GM12864 (cell line): ENCODE measurements at regions not wholly inside any gene's neighbourhood (a gene's known extent, or its start where the extent isn't known, plus 50 kb on each side); places are given as distances from the start of the nearest gene placed in this dataset.

Source experiments
- DNase-seq: peaks from one replicate; pipeline ENCODE4 v3.0.0-alpha.2; 2011; ENCODE audit warnings: low read depth
- H3K4me3 ChIP-seq: 2 replicates; pipeline ENCODE4 v1.5.1; 2011; ENCODE audit warnings: mild to moderate bottlenecking, low read depth, low read length, control low read depth
- TF ChIP-seq, protein P1 (sequence below): IDR thresholded peaks from 2 replicates; pipeline ENCODE4 v1.5.1; 2011; ENCODE audit warnings: low read depth, mild to moderate bottlenecking, moderate library complexity, low read length, control low read depth, inconsistent platforms; ENCODE audit errors: missing control alignments

DNA sequence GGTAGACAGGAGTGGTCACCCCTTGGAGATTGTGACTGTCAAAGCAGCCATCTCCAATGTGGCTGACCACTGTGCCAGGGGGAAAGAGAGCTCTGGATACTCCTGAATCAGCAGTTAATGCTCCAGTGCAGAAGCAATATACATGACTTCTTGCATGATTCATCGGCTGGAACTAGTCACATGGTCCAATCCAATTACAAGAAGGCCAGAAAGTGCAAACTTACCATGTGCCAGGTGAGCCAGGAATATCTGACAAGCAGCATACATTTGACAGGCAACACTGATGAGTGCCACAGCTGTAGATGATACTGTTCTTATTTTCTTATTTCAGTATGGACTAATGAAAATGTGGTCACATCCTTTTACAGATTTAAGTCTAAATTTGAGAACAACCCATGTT is 440.0 kb upstream of the MPDZ start:
- TF ChIP-seq, protein P1, sequence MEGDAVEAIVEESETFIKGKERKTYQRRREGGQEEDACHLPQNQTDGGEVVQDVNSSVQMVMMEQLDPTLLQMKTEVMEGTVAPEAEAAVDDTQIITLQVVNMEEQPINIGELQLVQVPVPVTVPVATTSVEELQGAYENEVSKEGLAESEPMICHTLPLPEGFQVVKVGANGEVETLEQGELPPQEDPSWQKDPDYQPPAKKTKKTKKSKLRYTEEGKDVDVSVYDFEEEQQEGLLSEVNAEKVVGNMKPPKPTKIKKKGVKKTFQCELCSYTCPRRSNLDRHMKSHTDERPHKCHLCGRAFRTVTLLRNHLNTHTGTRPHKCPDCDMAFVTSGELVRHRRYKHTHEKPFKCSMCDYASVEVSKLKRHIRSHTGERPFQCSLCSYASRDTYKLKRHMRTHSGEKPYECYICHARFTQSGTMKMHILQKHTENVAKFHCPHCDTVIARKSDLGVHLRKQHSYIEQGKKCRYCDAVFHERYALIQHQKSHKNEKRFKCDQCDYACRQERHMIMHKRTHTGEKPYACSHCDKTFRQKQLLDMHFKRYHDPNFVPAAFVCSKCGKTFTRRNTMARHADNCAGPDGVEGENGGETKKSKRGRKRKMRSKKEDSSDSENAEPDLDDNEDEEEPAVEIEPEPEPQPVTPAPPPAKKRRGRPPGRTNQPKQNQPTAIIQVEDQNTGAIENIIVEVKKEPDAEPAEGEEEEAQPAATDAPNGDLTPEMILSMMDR: no peak
- H3K4me3 ChIP-seq: no peak overlapping the region
- DNase-seq: no peak

DNA sequence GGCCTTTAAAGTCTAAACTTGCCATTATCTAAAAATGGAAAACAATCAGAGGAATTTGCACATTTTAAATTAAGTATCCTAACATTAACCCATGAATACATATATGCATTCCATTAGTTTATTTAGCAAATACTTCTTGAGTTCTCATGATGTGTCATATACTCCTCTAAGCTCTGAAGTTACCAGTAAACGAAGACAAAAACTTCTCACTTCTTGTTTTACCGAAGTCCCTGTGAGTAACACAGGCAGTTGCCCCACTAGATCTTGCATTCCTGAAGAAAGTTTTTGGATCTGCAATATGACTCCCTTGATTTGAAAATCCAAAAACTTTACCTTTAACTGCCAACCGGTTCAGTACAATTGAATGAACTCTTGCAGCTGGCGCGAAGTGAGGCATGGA is 439.0 kb upstream of the MPDZ start:
- TF ChIP-seq, protein P1: no peak
- no peak for DNase-seq

DNA sequence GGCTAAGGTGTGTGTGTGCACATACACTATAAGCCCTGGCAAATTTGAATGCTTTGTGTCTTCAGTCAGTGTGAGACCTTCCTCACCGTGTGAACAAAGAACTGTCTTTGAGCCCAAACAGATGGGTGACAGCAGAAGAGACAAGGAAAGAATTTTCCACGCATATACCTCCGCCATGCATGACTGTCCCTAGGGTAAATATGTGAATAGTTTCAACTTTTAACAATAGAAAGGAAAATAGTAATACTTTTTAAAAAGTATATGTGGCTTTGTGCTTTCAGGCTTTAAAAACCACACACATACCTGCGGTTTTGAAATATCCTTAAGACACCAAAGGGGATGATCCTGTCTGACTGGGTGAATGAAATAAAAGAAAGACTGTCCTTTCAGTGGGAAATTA is 438.6 kb upstream of the MPDZ start:
- TF ChIP-seq, protein P1: no peak
- no peak for DNase-seq
- no peak overlapping the region for H3K4me3 ChIP-seq

More for the DNA sequence above, 439.0 kb upstream of the MPDZ start:
- no peak overlapping the region for H3K4me3 ChIP-seq

DNA sequence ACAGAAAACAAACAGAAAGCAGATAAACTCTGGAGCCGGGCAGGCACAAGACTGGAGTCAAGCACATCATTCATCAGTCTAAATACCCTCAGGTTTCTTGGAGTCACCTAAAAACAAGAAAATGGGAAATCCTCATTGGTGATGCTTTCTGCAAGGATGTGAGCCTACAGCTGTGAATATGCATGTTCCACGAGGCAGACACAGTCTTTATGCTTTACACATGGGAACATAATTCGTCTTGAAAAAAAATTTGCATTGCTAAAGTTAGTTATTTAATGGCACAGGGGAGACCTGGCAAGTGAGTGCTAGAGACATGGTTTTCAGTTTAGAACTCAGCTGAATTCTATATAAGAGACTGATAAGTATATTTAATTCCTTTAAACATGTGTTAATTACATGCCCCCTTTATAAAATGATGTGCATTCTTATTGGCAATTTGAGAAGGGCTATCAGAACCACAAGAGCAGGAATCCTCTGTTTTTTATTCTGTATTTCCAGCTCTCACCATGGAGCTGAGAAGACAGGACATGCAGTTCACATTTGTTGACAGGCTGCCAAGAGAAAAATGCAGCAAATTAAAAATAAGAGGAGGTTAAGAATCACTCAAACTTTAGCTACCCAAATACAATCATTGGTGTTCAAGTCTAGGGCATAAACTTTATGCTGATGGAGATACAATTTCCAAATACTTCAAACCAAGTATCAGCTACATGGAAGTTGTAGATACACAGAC is 438.0 kb upstream of the MPDZ start:
- no peak for DNase-seq
- TF ChIP-seq, protein P1: no peak
- H3K4me3 ChIP-seq: no peak overlapping the region

DNA sequence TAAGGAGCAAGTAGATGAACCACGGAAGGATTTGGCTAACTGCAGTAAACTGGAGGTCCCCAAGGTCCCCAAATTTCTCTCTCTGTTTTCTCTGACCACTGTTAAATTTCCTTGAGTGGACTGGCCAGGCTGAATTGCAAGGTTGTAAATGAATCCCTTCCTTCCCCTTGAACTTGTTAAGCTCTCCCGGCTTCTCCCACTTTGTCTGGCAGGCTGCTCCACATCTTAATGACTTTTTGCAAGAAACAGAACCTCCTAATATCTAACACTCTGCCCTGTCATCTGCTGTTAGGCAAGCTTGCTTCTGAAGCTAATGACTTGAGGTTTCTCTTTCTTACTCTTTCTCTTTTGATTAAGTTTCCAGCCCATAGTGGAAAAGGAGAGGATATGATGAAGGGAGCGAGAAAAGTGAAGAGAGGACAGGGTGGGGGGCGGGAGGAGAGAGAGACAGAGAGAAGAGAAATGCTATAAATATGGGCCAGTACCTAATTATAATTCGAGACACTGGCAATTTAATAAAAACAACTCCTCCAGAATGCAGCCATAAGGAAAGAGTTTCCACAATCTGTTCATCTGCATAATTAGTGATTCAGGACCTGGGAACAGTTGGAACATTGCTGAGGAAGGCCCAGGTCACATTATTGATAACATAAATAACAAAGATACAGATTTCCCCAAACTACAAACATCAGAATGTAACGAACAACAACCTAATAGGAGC is 437.3 kb upstream of the MPDZ start:
- DNase-seq: no peak
- no peak overlapping the region for H3K4me3 ChIP-seq
- TF ChIP-seq, protein P1: no peak

DNA sequence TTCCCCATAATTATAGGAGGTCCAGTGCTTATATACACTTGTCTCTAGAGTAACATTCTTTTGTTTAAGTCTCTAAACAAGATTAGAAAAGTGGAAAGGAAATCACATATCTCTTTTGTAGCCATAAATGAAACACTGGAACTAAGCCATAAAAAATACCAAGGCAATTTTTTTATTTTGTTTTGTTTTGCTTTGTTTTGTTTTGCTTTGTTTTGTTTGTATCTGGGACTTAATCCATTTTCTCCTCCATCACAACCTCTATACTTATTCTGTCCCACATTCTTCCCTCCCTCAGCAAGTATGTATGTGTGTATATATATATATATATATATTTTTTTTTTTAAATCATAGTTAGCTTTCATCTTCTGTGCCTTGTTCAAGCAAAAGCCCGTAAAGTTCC is 436.6 kb upstream of the MPDZ start:
- no peak overlapping the region for H3K4me3 ChIP-seq
- TF ChIP-seq, protein P1: no peak
- DNase-seq: no peak
